DOHH2 (cell line): ENCODE measurements at regions not wholly inside any gene's neighbourhood (a gene's known extent, or its start where the extent isn't known, plus 50 kb on each side); places are given as distances from the start of the nearest gene placed in this dataset.

Experiments
- EZH2phosphoT487 ChIP-seq: fragments of 200-600 bp; sonication (generic); IDR thresholded peaks from 2 replicates; pipeline ENCODE4 v1.6.1; 2017; ENCODE audit warnings: borderline replicate concordance, mild to moderate bottlenecking, antibody characterized with exemption, low read length, moderate library complexity, mixed read lengths
- TF ChIP-seq, protein P1 (sequence below): fragments of 200-600 bp; sonication (generic); IDR thresholded peaks from one replicate; pipeline ENCODE4 v1.5.1; 2014; ENCODE audit warnings: antibody characterized with exemption, mild to moderate bottlenecking, low read depth, low read length; ENCODE audit not compliant: poor library complexity, severe bottlenecking

GRCh38 chr1:90522432-90522831 is 194.7 kb downstream of the BARHL2 start:
- TF ChIP-seq, protein P1, sequence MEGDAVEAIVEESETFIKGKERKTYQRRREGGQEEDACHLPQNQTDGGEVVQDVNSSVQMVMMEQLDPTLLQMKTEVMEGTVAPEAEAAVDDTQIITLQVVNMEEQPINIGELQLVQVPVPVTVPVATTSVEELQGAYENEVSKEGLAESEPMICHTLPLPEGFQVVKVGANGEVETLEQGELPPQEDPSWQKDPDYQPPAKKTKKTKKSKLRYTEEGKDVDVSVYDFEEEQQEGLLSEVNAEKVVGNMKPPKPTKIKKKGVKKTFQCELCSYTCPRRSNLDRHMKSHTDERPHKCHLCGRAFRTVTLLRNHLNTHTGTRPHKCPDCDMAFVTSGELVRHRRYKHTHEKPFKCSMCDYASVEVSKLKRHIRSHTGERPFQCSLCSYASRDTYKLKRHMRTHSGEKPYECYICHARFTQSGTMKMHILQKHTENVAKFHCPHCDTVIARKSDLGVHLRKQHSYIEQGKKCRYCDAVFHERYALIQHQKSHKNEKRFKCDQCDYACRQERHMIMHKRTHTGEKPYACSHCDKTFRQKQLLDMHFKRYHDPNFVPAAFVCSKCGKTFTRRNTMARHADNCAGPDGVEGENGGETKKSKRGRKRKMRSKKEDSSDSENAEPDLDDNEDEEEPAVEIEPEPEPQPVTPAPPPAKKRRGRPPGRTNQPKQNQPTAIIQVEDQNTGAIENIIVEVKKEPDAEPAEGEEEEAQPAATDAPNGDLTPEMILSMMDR, result no peak
- TF ChIP-seq EZH2phosphoT487, result no peak
